ENCODE measurements at regions not wholly inside any gene's neighbourhood (a gene's known extent, or its start where the extent isn't known, plus 50 kb on each side); places are given as distances from the start of the nearest gene placed in this dataset.

DNA sequence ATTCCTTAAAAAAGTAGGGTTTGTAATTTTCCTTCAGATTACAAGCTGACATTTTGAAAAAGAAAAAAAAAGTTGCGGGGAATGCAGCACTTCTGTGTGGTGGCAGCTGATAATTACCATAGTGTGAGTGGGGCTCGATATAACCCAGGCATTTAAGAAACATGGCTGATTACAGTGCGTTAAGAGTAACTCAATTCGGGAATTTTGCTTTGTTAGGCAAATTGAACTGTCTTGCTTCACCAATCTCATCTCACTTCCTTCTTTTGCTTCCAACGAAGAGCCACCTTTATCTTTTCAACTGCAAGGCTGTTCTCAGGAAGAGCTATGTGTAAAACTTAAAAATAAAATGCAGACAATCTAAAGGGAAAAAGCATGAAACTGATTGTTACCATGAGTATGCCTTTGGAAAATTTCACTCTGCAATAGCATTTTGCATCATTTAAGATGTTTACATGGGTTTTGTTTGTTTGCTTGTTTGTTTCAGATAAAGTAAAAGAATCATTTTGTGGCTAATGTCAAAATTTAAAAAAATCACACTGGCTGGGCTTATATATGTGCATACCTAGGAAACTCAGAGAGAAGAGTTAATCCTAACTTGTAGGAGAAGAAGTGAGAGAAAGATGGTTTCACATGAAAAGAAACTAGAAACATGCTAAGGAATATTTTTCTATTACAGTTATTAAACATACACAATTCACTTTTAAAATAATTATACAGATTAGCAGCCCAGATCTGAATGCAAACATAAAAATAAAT is 295.9 kb upstream of the ATP2B1 start:
- TF ChIP-seq, protein P1, sequence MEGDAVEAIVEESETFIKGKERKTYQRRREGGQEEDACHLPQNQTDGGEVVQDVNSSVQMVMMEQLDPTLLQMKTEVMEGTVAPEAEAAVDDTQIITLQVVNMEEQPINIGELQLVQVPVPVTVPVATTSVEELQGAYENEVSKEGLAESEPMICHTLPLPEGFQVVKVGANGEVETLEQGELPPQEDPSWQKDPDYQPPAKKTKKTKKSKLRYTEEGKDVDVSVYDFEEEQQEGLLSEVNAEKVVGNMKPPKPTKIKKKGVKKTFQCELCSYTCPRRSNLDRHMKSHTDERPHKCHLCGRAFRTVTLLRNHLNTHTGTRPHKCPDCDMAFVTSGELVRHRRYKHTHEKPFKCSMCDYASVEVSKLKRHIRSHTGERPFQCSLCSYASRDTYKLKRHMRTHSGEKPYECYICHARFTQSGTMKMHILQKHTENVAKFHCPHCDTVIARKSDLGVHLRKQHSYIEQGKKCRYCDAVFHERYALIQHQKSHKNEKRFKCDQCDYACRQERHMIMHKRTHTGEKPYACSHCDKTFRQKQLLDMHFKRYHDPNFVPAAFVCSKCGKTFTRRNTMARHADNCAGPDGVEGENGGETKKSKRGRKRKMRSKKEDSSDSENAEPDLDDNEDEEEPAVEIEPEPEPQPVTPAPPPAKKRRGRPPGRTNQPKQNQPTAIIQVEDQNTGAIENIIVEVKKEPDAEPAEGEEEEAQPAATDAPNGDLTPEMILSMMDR (IDR thresholded peaks at IDR 0.05; ENCODE audit: low read depth, low read length) = no peak
- no peak for TF ChIP-seq EZH2phosphoT487 (IDR thresholded peaks at IDR 0.05; ENCODE audit: low read depth)
